COLO829 (cell line): ENCODE measurements at regions not wholly inside any gene's neighbourhood (a gene's known extent, or its start where the extent isn't known, plus 50 kb on each side); places are given as distances from the start of the nearest gene placed in this dataset.

Experiments
- DNase-seq: peaks from one replicate; pipeline ENCODE4 v3.0.0; 2012; ENCODE audit warnings: low spot score

GRCh38 chr15:58329781-58330671 is 101.8 kb upstream of the LIPC start:
- no peak for DNase-seq

- no peak for DNase-seq
Observed at GRCh38 chr15:58330741-58331559, 100.8 kb upstream of the LIPC start.

- no peak for DNase-seq
Observed at GRCh38 chr15:58331560-58331912, 100.3 kb upstream of the LIPC start.

GRCh38 chr15:58331913-58332675 is 99.7 kb upstream of the LIPC start:
- peak; percentile 68 for DNase-seq

- DNase-seq: no peak
Observed at GRCh38 chr15:58332676-58333400, 99.0 kb upstream of the LIPC start.

GRCh38 chr15:58334803-58335202 is 97.0 kb upstream of the LIPC start:
- DNase-seq: no peak

- DNase-seq: no peak
Observed at GRCh38 chr15:58336161-58336560, 95.6 kb upstream of the LIPC start.

GRCh38 chr15:58340176-58340575 is 91.6 kb upstream of the LIPC start:
- no peak for DNase-seq

- no peak for DNase-seq
Observed at GRCh38 chr15:58342508-58342907, 89.3 kb upstream of the LIPC start.

GRCh38 chr15:58344213-58345070 is 87.3 kb upstream of the LIPC start:
- DNase-seq: no peak

GRCh38 chr15:58346361-58346760 is 85.4 kb upstream of the LIPC start:
- no peak for DNase-seq

- DNase-seq: no peak
Observed at GRCh38 chr15:58348095-58348812, 83.5 kb upstream of the LIPC start.

- no peak for DNase-seq
Observed at GRCh38 chr15:58352026-58352929, 79.5 kb upstream of the LIPC start.

- no peak for DNase-seq
Observed at GRCh38 chr15:58355382-58355971, 76.3 kb upstream of the LIPC start.

GRCh38 chr15:58355973-58356372 is 75.8 kb upstream of the LIPC start:
- no peak for DNase-seq

GRCh38 chr15:58357529-58358476 is 74.0 kb upstream of the LIPC start:
- DNase-seq: no peak

GRCh38 chr15:58360421-58361090 is 71.2 kb upstream of the LIPC start:
- no peak for DNase-seq
